Stimulated activated CD8-positive, alpha-beta memory T cell treated with anti-CD3 and anti-CD28 coated beads, Interleukin-7, amount 100 ng/mL, for 4 hours (primary cell): ENCODE measurements at regions not wholly inside any gene's neighbourhood (a gene's known extent, or its start where the extent isn't known, plus 50 kb on each side); places are given as distances from the start of the nearest gene placed in this dataset.
"Not testable (repeated sequence)": the region's sequence is repeated elsewhere in the genome, so short reads cannot be mapped to it uniquely, and the experiment has no call there.

Source experiments
- DNase-seq, 2 donors: peaks; one replicate each; pipeline ENCODE4 v3.0.0-alpha.2; 2020; ENCODE audit warnings: low read depth in 2 of 2

GRCh38 chr3:102332205-102332604, 102.6 kb upstream of the ZPLD1 start:
- DNase-seq: no peak

- DNase-seq: no peak
Measured at GRCh38 chr3:102332934-102333333, 101.9 kb upstream of the ZPLD1 start.

GRCh38 chr3:102336130-102336529, 98.7 kb upstream of the ZPLD1 start:
- no peak for DNase-seq

GRCh38 chr3:102339671-102340070, 95.1 kb upstream of the ZPLD1 start:
- DNase-seq: no peak

GRCh38 chr3:102346897-102347296, 87.9 kb upstream of the ZPLD1 start:
- DNase-seq: no peak

- no peak for DNase-seq
Measured at GRCh38 chr3:102348904-102349303, 85.9 kb upstream of the ZPLD1 start.

- DNase-seq: no peak
Measured at GRCh38 chr3:102353148-102353547, 81.7 kb upstream of the ZPLD1 start.

GRCh38 chr3:102353805-102354204, 81.0 kb upstream of the ZPLD1 start:
- DNase-seq: no peak

GRCh38 chr3:102354818-102355515, 79.8 kb upstream of the ZPLD1 start:
- no peak for DNase-seq

GRCh38 chr3:102356506-102356905, 78.3 kb upstream of the ZPLD1 start:
- DNase-seq: no peak

GRCh38 chr3:102357313-102357712, 77.5 kb upstream of the ZPLD1 start:
- not testable (repeated sequence) for DNase-seq

- no peak for DNase-seq
Measured at GRCh38 chr3:102360183-102360860, 74.5 kb upstream of the ZPLD1 start.

- DNase-seq: no peak
Measured at GRCh38 chr3:102361101-102361500, 73.7 kb upstream of the ZPLD1 start.

- DNase-seq: not testable (repeated sequence)
Measured at GRCh38 chr3:102366116-102366515, 68.7 kb upstream of the ZPLD1 start.

GRCh38 chr3:102374863-102375634, 59.8 kb upstream of the ZPLD1 start:
- no peak for DNase-seq

GRCh38 chr3:102378216-102378615, 56.6 kb upstream of the ZPLD1 start:
- no peak for DNase-seq

GRCh38 chr3:102382201-102382600, 52.6 kb upstream of the ZPLD1 start:
- DNase-seq: not testable (repeated sequence)
